ENCODE measurements at regions not wholly inside any gene's neighbourhood (a gene's known extent, or its start where the extent isn't known, plus 50 kb on each side); places are given as distances from the start of the nearest gene placed in this dataset.

GRCh38 chr14:22386924-22387775, 201.9 kb downstream of the DAD1 start:
- FAIRE-seq: no peak

GRCh38 chr14:22384974-22385526, 204.0 kb downstream of the DAD1 start:
- DNase-seq (ENCODE audit: low read depth): no peak
- TF ChIP-seq, protein P1, sequence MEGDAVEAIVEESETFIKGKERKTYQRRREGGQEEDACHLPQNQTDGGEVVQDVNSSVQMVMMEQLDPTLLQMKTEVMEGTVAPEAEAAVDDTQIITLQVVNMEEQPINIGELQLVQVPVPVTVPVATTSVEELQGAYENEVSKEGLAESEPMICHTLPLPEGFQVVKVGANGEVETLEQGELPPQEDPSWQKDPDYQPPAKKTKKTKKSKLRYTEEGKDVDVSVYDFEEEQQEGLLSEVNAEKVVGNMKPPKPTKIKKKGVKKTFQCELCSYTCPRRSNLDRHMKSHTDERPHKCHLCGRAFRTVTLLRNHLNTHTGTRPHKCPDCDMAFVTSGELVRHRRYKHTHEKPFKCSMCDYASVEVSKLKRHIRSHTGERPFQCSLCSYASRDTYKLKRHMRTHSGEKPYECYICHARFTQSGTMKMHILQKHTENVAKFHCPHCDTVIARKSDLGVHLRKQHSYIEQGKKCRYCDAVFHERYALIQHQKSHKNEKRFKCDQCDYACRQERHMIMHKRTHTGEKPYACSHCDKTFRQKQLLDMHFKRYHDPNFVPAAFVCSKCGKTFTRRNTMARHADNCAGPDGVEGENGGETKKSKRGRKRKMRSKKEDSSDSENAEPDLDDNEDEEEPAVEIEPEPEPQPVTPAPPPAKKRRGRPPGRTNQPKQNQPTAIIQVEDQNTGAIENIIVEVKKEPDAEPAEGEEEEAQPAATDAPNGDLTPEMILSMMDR (IDR thresholded peaks at IDR 0.05; ENCODE audit: insufficient read depth, low read length, severe bottlenecking): no peak
- no peak for FAIRE-seq
- Histone ChIP-seq H3K36me3 (ENCODE audit: control insufficient read depth, insufficient read depth, low read length) (no peaks in the 10 kb centered on the region), H3K4me3 (ENCODE audit: low read depth, low read length) (no peak overlapping the region), H3K27me3 (ENCODE audit: control insufficient read depth, insufficient read depth, low read length) (no peaks in the 10 kb centered on the region)

More at GRCh38 chr14:22386924-22387775, 201.9 kb downstream of the DAD1 start:
- Histone ChIP-seq H3K36me3 (ENCODE audit: control insufficient read depth, insufficient read depth, low read length) (no peaks in the 10 kb centered on the region), H3K4me3 (ENCODE audit: low read depth, low read length) (no peak overlapping the region), H3K27me3 (ENCODE audit: control insufficient read depth, insufficient read depth, low read length) (no peaks in the 10 kb centered on the region)
- TF ChIP-seq, protein P1 (IDR thresholded peaks at IDR 0.05; ENCODE audit: insufficient read depth, low read length, severe bottlenecking): peak; percentile 78
- DNase-seq (ENCODE audit: low read depth): peak; percentile 63

DNA sequence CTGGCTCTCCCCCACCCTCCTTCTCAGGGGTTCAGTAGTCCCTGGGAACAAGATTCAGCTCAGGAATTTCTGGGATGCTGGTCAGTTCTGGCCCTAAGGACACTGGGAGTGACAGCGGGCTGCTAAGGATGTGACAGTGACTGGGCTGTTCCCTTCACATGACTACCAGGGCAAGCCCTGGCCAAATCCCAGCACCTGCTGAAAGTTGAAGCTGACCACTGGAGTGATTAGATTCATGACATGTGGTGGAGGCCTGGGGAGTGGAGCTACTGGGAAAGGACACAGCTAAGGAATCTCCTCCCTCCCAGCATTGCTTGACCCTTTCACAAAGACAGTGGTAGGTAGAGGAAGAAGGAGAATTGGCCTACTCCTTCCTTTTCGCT, 204.9 kb downstream of the DAD1 start:
- DNase-seq (ENCODE audit: low read depth) (no peak), FAIRE-seq (no peak)
- TF ChIP-seq, protein P1 (IDR thresholded peaks at IDR 0.05; ENCODE audit: insufficient read depth, low read length, severe bottlenecking): no peak
- H3K4me3 ChIP-seq (ENCODE audit: low read depth, low read length): no peak overlapping the region
- H3K27me3 ChIP-seq (ENCODE audit: control insufficient read depth, insufficient read depth, low read length): no peaks in the 10 kb centered on the region
- no peaks in the 10 kb centered on the region for H3K36me3 ChIP-seq (ENCODE audit: control insufficient read depth, insufficient read depth, low read length)

GRCh38 chr14:22383515-22384166, 205.4 kb downstream of the DAD1 start:
- H3K27me3 ChIP-seq (ENCODE audit: control insufficient read depth, insufficient read depth, low read length): no peaks in the 10 kb centered on the region
- no peak overlapping the region for H3K4me3 ChIP-seq (ENCODE audit: low read depth, low read length)
- TF ChIP-seq, protein P1 (IDR thresholded peaks at IDR 0.05; ENCODE audit: insufficient read depth, low read length, severe bottlenecking): no peak
- DNase-seq (ENCODE audit: low read depth) (no peak), FAIRE-seq (no peak)
- H3K36me3 ChIP-seq (ENCODE audit: control insufficient read depth, insufficient read depth, low read length): no peaks in the 10 kb centered on the region

DNA sequence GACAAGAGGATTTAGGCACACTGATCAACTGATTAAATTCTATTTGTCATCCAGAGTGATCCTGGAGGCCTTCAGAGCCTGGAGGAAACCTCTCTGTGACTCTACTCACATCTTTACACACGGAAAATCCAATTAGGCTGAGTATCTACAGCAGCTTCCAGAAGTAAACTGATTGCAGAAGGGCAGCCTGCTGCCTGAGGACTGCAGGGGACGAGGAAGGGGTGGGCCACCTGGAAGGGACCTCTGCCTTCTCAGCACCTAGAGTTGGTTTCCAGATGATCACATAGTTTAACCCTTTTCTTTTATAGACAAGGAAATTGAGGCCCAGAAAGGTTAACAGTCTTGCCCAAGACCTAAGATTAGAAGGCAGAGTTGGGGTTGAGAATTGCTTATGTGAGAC, 206.1 kb downstream of the DAD1 start:
- no peak for FAIRE-seq
- Histone ChIP-seq H3K4me3 (ENCODE audit: low read depth, low read length) (no peak overlapping the region), H3K36me3 (ENCODE audit: control insufficient read depth, insufficient read depth, low read length) (no peaks in the 10 kb centered on the region), H3K27me3 (ENCODE audit: control insufficient read depth, insufficient read depth, low read length) (no peaks in the 10 kb centered on the region)
- no peak for DNase-seq (ENCODE audit: low read depth)
- TF ChIP-seq, protein P1 (IDR thresholded peaks at IDR 0.05; ENCODE audit: insufficient read depth, low read length, severe bottlenecking): no peak
